Caki2 (cell line): ENCODE measurements at regions not wholly inside any gene's neighbourhood (a gene's known extent, or its start where the extent isn't known, plus 50 kb on each side); places are given as distances from the start of the nearest gene placed in this dataset.

Source experiments
- DNase-seq: peaks from one replicate; pipeline ENCODE4 v3.0.0-alpha.2; 2015; ENCODE audit warnings: low read depth
- in situ Hi-C: cut with HindIII; loops from 2 replicates; pipeline ENCODE4 v1.10.0; 2016; ENCODE audit warnings: low sequenced_read_pairs, low pct_unique_long_range_greater_than_20kb, mixed read lengths

DNA sequence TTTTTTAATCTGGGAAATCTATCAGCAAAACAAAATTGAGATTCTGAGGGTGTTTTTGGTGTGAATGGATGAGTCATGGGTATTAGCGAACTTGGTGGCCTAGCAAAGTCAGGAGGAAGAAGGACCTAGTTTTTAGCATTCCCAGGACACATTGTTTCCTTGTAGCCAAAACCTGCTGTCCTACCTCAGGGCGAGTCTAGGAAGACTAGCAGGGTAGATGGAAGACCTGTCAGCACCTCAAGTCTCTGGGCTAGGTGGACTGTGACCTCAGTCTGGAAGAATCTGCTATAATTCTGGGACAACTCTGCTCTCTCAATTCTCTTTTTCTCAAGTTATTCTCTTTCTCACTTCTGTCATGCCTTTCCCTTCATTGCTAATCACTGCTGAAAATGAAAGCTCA, 1399.3 kb upstream of the LRRTM1 start:
- DNase-seq, result no peak
- in situ Hi-C loops, result no loop called here

DNA sequence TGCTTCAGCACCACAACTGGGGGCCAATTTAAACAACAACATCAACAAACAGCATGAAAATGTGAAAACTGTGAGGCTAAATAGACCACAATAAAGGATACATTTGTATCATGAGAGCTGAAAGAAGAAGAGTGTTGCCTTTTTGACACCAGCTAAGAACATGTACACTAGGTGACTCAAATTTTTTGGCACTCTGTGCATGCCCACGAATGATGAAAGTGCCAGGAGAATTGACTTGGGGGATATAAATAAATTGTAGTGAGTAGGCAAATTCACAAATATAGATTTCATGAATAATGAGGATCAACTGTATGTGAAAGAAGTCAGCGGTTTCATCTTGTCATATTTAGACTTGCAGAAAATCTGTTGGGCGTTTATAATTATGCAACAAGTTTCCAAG, 1388.0 kb upstream of the LRRTM1 start:
- in situ Hi-C loops, result no loop called here
- no peak for DNase-seq

GRCh38 chr2:81675641-81676040, 1371.1 kb upstream of the LRRTM1 start:
- in situ Hi-C loops, result no loop called here
- DNase-seq, result no peak

- no peak for DNase-seq
- in situ Hi-C loops, result no loop called here
These were observed 1368.4 kb upstream of the LRRTM1 start for GRCh38 chr2:81672923-81673322.

DNA sequence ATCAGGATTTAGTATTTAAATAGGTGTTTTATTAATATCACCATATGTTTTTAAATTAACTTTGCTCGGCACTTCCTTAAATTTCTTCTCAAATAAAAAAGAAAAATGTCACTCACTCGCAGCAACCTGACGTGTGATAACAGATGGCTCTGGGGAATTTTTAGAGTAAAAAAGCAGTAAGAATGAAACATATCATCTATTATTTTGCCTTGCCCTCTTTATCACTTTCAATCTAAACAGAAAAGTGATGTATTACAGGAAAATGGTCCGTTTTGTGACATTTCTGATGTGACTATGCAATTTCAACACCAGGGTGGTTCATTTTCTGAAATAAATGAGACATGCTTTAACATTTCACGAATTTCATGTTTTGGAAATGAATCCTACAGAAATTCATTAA, 1368.0 kb upstream of the LRRTM1 start:
- in situ Hi-C loops, result no loop called here
- no peak for DNase-seq

DNA sequence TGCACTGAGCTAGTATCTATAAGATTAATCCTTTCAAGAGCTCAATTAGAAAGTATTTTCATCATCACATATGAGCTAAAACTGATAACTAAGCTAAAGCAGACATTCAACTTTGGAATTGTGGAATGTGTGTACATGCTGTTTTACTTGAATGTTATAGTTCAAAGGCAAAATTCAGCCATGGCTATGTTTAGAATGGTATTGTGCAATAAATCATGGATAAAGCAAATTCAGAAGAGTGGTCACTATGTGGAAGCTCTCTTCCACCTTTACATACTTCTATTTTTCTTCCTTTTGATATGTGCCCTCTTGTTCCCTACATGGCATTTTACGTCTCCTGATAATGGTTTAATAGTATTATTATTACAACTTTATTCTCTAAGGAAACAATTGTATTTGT, 1366.3 kb upstream of the LRRTM1 start:
- in situ Hi-C loops, result no loop called here
- DNase-seq, result no peak

DNA sequence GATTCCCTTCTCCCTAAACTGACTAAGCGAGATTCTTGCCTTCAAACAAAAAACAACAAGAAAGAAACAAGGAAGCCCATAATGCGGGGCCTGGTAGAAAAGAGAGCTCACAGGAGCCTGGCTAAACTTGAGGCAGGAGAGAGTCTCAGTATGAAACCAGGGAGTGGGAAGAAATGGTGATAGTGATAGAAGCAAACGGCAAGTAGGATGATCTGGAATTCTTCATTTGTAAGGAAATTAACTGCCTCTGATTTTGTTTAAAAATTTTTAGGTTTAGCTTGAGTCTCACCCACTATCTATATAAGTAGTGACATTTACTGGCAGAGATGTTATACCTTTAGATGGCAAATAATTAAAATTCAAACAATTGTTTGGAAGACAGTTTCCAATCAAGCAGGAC, 1356.5 kb upstream of the LRRTM1 start:
- DNase-seq, result no peak

DNA sequence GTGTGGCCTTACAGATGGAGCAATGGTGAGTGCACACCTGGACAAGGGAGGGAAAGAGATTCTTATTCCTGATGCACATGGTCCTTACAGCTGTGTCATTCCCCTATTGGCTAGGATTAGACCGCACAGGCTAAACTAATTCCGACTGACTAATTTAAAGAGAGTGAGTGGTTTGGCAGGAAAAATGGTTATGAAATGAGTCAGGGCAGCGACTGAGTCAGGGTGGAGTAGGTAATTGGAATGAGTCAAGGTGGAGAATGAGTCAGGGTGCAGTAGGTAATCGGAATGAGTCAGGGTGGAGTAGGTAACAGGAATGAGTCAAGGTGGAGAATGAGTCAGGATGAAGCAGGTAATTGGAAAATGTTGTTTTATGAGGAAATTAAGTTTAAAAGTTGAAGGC, 1353.7 kb upstream of the LRRTM1 start:
- in situ Hi-C loops, result no loop called here
- DNase-seq, result peak; percentile 93

More for the DNA sequence above, 1356.5 kb upstream of the LRRTM1 start:
- in situ Hi-C loops, result no loop called here

DNA sequence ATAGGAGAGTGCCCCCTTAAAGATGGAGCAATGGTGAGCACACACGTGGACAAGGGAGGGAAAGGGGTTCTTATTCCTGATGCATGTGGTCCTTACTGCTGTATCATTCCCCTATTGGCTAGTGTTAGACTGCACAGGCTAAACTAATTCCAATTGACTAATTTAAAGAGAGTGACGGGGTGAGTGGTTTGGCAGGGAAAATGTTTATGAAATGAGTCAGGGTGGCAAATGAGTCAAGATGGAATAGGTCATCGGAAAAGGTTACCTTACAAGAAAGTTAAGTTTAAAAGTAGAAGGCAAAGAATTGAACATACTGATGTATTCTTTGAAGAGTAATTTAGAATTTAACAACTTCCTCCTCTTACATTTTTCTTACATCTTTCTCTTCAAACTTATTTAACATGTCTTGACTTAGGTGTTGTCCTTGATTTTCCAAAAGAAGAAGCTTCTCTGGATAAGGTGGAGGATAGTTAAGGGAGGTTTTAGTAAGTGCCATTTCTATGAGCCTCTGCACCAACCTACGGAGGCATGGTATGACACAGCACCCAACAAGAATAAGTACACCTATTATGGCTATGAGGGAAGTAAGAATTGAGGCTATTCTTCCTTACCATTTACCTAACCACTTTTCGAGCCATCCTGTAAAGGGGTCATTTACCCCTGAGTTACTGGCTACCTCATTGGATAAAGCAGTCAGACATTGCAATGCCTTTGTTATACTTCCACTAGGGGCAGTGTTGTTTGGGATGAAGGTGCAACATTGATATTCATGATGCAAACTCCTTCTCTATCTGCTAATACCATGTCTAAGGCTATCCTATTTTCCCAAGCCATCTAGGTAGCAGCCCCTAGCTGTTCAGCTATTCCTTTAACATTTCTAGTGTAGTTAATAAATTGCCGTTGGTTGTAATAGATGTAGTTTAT, 1345.8 kb upstream of the LRRTM1 start:
- DNase-seq, result peak; percentile 71
- in situ Hi-C loops, result no loop called here

GRCh38 chr2:81648806-81649205, 1344.3 kb upstream of the LRRTM1 start:
- no peak for DNase-seq
- in situ Hi-C loops, result no loop called here

- no peak for DNase-seq
- in situ Hi-C loops, result no loop called here
These were observed 1343.8 kb upstream of the LRRTM1 start for GRCh38 chr2:81648370-81648769.

- no peak for DNase-seq
- in situ Hi-C loops, result no loop called here
These were observed 1343.2 kb upstream of the LRRTM1 start for GRCh38 chr2:81647715-81648230.

GRCh38 chr2:81645745-81646301, 1341.3 kb upstream of the LRRTM1 start:
- in situ Hi-C loops, result no loop called here
- DNase-seq, result peak; percentile 18

DNA sequence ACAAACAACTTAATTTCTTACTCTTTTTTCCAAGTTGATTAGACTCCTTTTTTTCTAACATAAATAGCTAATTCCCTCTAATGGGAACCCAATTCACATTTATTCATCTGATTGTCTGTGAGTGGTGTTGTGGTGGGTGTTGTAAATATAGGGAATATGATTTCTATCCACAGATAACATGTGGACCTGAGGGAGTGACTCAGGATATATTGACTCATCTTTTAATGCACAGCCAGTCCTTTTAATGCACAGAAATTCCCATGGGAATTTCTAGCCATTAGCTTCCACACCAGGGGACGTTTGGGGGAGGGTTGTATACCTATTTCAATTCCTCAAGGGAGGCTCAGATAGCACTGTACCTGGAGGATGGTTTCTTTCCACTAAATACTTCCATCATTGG, 1339.6 kb upstream of the LRRTM1 start:
- in situ Hi-C loops, result no loop called here
- DNase-seq, result no peak

DNA sequence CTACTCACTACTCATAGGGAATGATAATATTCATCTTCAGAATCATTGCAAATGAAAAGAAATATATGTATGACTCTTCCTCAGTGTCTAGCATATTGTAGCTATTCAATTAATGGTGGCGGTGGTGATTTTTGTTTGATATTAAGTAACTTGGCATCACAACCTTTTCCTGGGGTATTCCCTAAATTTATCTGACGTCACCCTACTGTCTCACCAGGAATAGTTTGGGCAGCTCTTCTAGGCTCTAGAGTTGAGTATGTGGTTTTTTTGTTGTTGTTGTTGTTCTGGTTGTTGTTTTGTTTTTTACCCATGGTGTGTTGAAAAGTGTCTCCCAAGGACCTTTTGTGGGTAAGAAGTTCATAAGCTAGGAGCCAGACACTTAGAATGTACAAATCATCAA, 1320.3 kb upstream of the LRRTM1 start:
- DNase-seq, result no peak
- in situ Hi-C loops, result no loop called here

- DNase-seq, result no peak
- in situ Hi-C loops, result no loop called here
These were observed 1295.5 kb upstream of the LRRTM1 start for GRCh38 chr2:81600088-81600487.

GRCh38 chr2:81598453-81598852, 1293.9 kb upstream of the LRRTM1 start:
- in situ Hi-C loops, result no loop called here
- DNase-seq, result no peak

DNA sequence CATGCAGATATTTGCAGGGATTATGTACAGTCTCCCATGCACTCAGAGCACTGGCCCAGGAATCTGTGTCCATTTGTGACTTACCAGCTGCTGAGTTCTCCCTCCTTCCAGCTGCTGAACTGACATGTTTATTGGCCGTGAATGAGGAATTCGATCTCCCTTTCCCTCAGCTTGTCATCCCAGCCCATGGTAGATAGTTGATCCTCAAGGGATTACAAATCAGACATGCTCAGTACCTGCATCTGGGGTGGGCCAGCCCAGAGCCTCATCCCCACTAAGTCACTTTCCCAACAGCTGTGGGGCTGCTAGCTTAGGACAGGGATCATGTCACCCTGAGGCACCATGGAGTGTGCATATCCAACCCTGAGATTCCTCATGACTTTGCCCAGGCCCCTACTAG, 1284.9 kb upstream of the LRRTM1 start:
- in situ Hi-C loops, result no loop called here
- DNase-seq, result no peak

DNA sequence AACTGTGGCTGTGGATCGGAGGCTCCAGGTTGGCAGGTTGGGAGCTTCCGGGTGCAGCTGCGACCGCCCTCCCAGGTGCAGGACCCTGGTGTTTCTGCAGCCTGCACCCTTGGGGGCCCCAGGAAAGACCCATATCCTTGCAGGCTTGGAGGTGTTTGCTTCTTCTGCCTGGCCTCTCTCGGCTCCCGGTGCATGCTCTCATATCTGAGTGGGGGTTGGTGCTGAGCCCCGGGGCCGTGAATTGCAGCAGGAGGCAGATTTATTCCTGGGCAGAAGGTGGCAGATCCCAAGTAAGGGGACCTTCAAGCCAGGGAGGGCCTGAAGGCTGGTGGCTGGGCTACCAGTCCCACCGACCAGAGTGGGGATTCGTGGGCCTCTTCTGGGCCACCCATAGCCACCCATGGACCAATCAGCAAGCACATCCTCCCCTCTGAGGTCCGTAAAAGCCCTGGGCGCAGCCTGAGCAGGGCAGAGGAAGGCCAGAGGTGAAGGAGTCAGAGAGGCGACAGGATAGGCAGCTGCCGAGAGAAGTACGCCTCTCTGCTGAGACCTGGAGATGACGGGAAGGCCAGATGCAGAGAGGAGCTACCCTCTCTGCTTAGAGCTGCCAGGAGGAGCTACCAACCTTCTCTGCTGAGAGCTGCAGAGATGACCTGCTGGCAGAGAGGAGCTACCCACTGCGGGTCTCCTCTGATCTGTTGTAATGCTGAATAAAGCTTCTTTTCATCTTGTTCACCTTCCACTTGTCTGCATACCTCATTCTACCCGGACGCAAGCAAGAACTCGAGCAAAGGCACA, 1279.0 kb upstream of the LRRTM1 start:
- in situ Hi-C loops, result no loop called here
- DNase-seq, result no peak
